Tongue (tissue), 1 donor: ENCODE measurements at regions not wholly inside any gene's neighbourhood (a gene's known extent, or its start where the extent isn't known, plus 50 kb on each side); places are given as distances from the start of the nearest gene placed in this dataset.

ENCODE experiments used
- DNase-seq: peaks from one replicate; pipeline ENCODE4 v3.0.0-alpha.2; 2015

GRCh38 chr12:78793491-78793890 lies 71.1 kb upstream of the SYT1 start:
- no peak for DNase-seq

GRCh38 chr12:78793982-78794381 lies 70.6 kb upstream of the SYT1 start:
- no peak for DNase-seq

- DNase-seq: peak; percentile 2
These were observed 68.6 kb upstream of the SYT1 start for GRCh38 chr12:78795934-78796445.

DNA sequence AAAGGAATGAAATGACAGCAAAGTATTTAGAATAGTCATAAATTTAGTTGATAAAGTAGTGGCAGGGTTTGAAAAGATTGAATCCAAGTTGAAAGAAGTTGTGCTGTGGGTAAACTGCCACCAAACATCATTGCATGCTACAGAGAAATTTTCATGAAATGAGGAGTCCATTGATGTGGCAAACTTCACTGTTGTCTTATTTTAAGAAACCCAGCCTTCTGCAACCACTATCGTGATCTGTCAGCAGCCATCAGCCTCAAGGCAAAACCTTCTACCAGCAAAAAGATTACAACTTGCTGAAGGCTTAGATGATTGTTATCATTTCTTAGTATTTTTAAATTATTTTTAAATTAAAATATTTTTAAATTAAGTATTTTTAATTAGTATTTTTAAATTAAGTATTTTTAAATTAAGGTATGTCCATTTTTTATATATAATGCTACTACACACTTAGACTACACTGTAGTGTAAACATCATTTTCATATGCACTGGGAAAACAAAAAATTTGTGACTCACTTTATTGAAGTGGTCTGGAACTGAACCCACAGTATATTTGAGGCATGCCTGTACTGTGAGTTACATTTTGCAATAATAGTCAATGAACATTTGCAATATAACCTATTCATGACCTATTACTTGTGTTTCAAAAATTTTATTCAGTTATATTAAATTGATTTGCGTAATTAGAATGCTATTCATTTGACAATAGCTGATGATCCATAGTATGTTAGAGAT lies 67.2 kb upstream of the SYT1 start:
- DNase-seq: no peak

- DNase-seq: no peak
These were observed 64.9 kb upstream of the SYT1 start for GRCh38 chr12:78799649-78800048.

GRCh38 chr12:78802593-78802992 lies 62.0 kb upstream of the SYT1 start:
- DNase-seq: no peak

GRCh38 chr12:78804262-78804661 lies 60.3 kb upstream of the SYT1 start:
- DNase-seq: no peak
